ENCODE measurements at regions not wholly inside any gene's neighbourhood (a gene's known extent, or its start where the extent isn't known, plus 50 kb on each side); places are given as distances from the start of the nearest gene placed in this dataset.

DNA sequence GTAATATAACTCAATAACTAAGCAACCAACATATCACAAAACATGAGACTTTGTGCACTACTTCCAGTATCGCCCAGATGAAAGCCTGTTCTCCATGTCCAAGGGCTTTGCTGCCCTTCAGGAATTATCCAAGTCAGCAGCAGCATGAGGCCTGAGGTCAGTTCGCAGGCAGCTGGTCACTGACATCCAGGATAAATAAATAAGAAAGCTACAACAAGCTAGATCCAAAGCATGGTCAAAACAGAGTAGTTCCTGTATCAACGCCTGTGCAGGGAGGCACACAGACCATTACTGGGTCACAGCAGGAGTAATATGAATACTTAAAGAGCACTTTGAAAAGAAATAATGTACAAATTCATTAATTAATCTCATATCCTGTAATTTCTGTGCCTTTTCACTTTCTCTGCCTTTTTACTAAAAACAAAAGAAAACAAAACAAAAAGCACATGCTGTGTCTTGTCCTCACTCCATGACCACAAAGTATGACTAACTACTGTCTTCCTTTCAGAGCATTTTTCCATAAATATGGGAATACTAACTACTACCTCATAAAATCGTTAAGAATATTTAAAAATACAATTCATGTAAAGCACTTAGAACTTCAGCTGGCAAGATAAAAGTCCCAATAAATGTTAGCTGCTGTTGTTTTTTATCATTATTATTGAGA is 374.9 kb upstream of the IRAK1BP1 start:
- TF ChIP-seq, protein P1, sequence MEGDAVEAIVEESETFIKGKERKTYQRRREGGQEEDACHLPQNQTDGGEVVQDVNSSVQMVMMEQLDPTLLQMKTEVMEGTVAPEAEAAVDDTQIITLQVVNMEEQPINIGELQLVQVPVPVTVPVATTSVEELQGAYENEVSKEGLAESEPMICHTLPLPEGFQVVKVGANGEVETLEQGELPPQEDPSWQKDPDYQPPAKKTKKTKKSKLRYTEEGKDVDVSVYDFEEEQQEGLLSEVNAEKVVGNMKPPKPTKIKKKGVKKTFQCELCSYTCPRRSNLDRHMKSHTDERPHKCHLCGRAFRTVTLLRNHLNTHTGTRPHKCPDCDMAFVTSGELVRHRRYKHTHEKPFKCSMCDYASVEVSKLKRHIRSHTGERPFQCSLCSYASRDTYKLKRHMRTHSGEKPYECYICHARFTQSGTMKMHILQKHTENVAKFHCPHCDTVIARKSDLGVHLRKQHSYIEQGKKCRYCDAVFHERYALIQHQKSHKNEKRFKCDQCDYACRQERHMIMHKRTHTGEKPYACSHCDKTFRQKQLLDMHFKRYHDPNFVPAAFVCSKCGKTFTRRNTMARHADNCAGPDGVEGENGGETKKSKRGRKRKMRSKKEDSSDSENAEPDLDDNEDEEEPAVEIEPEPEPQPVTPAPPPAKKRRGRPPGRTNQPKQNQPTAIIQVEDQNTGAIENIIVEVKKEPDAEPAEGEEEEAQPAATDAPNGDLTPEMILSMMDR (conservative IDR thresholded peaks at IDR 0.05) = no peak
- no peak for TF ChIP-seq EZH2 (IDR thresholded peaks at IDR 0.05; ENCODE audit: low read depth)

Measured in PC-9 (cell line).